ENCODE measurements at regions not wholly inside any gene's neighbourhood (a gene's known extent, or its start where the extent isn't known, plus 50 kb on each side); places are given as distances from the start of the nearest gene placed in this dataset.
"Not testable (repeated sequence)": the region's sequence is repeated elsewhere in the genome, so short reads cannot be mapped to it uniquely, and the experiment has no call there.

GRCh38 chr3:106025151-106025722 lies 156.4 kb upstream of the CBLB start:
- DNase-seq (ENCODE audit: low read depth): no peak

GRCh38 chr3:106029954-106030626 lies 161.3 kb upstream of the CBLB start:
- DNase-seq (ENCODE audit: low read depth): no peak

- no peak for DNase-seq (ENCODE audit: low read depth)
Measured at GRCh38 chr3:106030627-106030963, 161.8 kb upstream of the CBLB start.

- DNase-seq (ENCODE audit: low read depth): no peak
Measured at GRCh38 chr3:106032479-106032878, 163.7 kb upstream of the CBLB start.

GRCh38 chr3:106033654-106034053 lies 164.8 kb upstream of the CBLB start:
- DNase-seq (ENCODE audit: low read depth): no peak

- no peak for DNase-seq (ENCODE audit: low read depth)
Measured at GRCh38 chr3:106034313-106034712, 165.5 kb upstream of the CBLB start.

GRCh38 chr3:106035619-106036018 lies 166.8 kb upstream of the CBLB start:
- no peak for DNase-seq (ENCODE audit: low read depth)

GRCh38 chr3:106036696-106037095 lies 167.9 kb upstream of the CBLB start:
- no peak for DNase-seq (ENCODE audit: low read depth)

- no peak for DNase-seq (ENCODE audit: low read depth)
Measured at GRCh38 chr3:106047221-106047620, 178.4 kb upstream of the CBLB start.

- DNase-seq (ENCODE audit: low read depth): no peak
Measured at GRCh38 chr3:106048946-106049481, 180.2 kb upstream of the CBLB start.

GRCh38 chr3:106049821-106050220 lies 181.0 kb upstream of the CBLB start:
- no peak for DNase-seq (ENCODE audit: low read depth)

GRCh38 chr3:106056931-106057330 lies 188.1 kb upstream of the CBLB start:
- no peak for DNase-seq (ENCODE audit: low read depth)

- no peak for DNase-seq (ENCODE audit: low read depth)
Measured at GRCh38 chr3:106058475-106058874, 189.7 kb upstream of the CBLB start.

- no peak for DNase-seq (ENCODE audit: low read depth)
Measured at GRCh38 chr3:106059953-106060517, 191.2 kb upstream of the CBLB start.

- DNase-seq (ENCODE audit: low read depth): no peak
Measured at GRCh38 chr3:106063909-106064308, 195.1 kb upstream of the CBLB start.

GRCh38 chr3:106065831-106066230 lies 197.0 kb upstream of the CBLB start:
- DNase-seq (ENCODE audit: low read depth): no peak

- DNase-seq (ENCODE audit: low read depth): no peak
Measured at GRCh38 chr3:106067711-106068110, 198.9 kb upstream of the CBLB start.

- no peak for DNase-seq (ENCODE audit: low read depth)
Measured at GRCh38 chr3:106068381-106068780, 199.6 kb upstream of the CBLB start.

GRCh38 chr3:106068795-106069194 lies 200.0 kb upstream of the CBLB start:
- DNase-seq (ENCODE audit: low read depth): no peak

GRCh38 chr3:106070187-106070586 lies 201.4 kb upstream of the CBLB start:
- no peak for DNase-seq (ENCODE audit: low read depth)

GRCh38 chr3:106071306-106071705 lies 202.5 kb upstream of the CBLB start:
- DNase-seq (ENCODE audit: low read depth): no peak

- DNase-seq (ENCODE audit: low read depth): not testable (repeated sequence)
Measured at GRCh38 chr3:106072596-106072995, 203.8 kb upstream of the CBLB start.

- not testable (repeated sequence) for DNase-seq (ENCODE audit: low read depth)
Measured at GRCh38 chr3:106073806-106074205, 205.0 kb upstream of the CBLB start.

GRCh38 chr3:106075731-106076130 lies 206.9 kb upstream of the CBLB start:
- not testable (repeated sequence) for DNase-seq (ENCODE audit: low read depth)

Measured in T-helper 22 cell (primary cell).